Neural cell (in vitro differentiated cells): ENCODE measurements at regions not wholly inside any gene's neighbourhood (a gene's known extent, or its start where the extent isn't known, plus 50 kb on each side); places are given as distances from the start of the nearest gene placed in this dataset.

Experiments used
- H2AFZ ChIP-seq: fragments of 200-600, 300-800 bp; sonication (generic), shearing (Covaris generic); 2 replicates; pipeline ENCODE4 v1.6.0; 2014; ENCODE audit warnings: low read depth, mild to moderate bottlenecking, antibody characterized with exemption, low read length, moderate library complexity
- H3F3A ChIP-seq: fragments of 200-600 bp; shearing (Covaris generic); 2 replicates; pipeline ENCODE4 v1.6.1; 2016; ENCODE audit warnings: mild to moderate bottlenecking, moderate library complexity, mixed read lengths, antibody characterized with exemption, low read length; ENCODE audit not compliant: insufficient read depth, poor library complexity, severe bottlenecking
- H3K27ac ChIP-seq: fragments of 200-600, 300-800 bp; sonication (generic), shearing (Covaris generic); 2 replicates; pipeline ENCODE4 v1.5.1; 2014; ENCODE audit warnings: mild to moderate bottlenecking, low read length, moderate library complexity
- H3K27me3 ChIP-seq: fragments of 300-800, 200-600 bp; sonication (generic), shearing (Covaris generic); 2 replicates; pipeline ENCODE4 v1.6.0; 2014; ENCODE audit warnings: mild to moderate bottlenecking, low read depth, low read length, moderate library complexity; ENCODE audit not compliant: insufficient read depth
- H3K36me3 ChIP-seq: fragments of 300-800, 200-600 bp; sonication (generic), shearing (Covaris generic); 2 replicates; pipeline ENCODE4 v1.5.1; 2014; ENCODE audit warnings: mild to moderate bottlenecking, antibody characterized with exemption, low read length, moderate library complexity; ENCODE audit not compliant: insufficient read depth
- H3K4me2 ChIP-seq: fragments of 300-800, 200-600 bp; sonication (generic), shearing (Covaris generic); 2 replicates; pipeline ENCODE4 v1.6.0; 2014; ENCODE audit warnings: mild to moderate bottlenecking, low read length
- H3K4me3 ChIP-seq: fragments of 300-800, 200-600 bp; sonication (generic), shearing (Covaris generic); 2 replicates; pipeline ENCODE4 v1.5.1; 2014; ENCODE audit warnings: mild to moderate bottlenecking, low read length, moderate library complexity
- H3K79me2 ChIP-seq: fragments of 200-600 bp; shearing (Covaris generic); replicated peaks from 2 replicates; pipeline ENCODE4 v1.6.0; 2014; ENCODE audit warnings: mild to moderate bottlenecking, low read length, moderate library complexity; ENCODE audit not compliant: insufficient read depth
- H3K9ac ChIP-seq: fragments of 300-800, 200-600 bp; sonication (generic), shearing (Covaris generic); 2 replicates; pipeline ENCODE4 v1.6.1; 2016; ENCODE audit warnings: mild to moderate bottlenecking, low read length, mixed read lengths
- H3K9me2 ChIP-seq: fragments of 200-600 bp; shearing (Covaris generic); 2 replicates; pipeline ENCODE4 v1.6.1; 2016; ENCODE audit warnings: mild to moderate bottlenecking, low read length, mixed read lengths; ENCODE audit not compliant: insufficient read depth
- H3K9me3 ChIP-seq: fragments of 200-600, 300-800 bp; sonication (generic), shearing (Covaris generic); 2 replicates; pipeline ENCODE4 v1.6.1; 2016; ENCODE audit warnings: mild to moderate bottlenecking, mixed run types, low read length, moderate library complexity, mixed read lengths
- H4K20me1 ChIP-seq: fragments of 200-600 bp; shearing (Covaris generic); 2 replicates; pipeline ENCODE4 v1.6.1; 2016; ENCODE audit warnings: mild to moderate bottlenecking, mixed run types; ENCODE audit not compliant: insufficient read depth
- CTCF ChIP-seq: fragments of 450-650 bp; IDR thresholded peaks from 2 replicates; pipeline ENCODE4 v1.5.1; 2014; ENCODE audit warnings: antibody characterized with exemption, mild to moderate bottlenecking, moderate library complexity; ENCODE audit not compliant: poor library complexity, severe bottlenecking
- EP300 ChIP-seq: fragments of 450-650 bp; conservative IDR thresholded peaks from 2 replicates; pipeline ENCODE4 v1.6.1; 2014; ENCODE audit warnings: antibody characterized with exemption, mild to moderate bottlenecking, moderate library complexity; ENCODE audit not compliant: poor library complexity, severe bottlenecking
- EZH2 ChIP-seq: fragments of 200-600, 300-800 bp; shearing (Covaris generic), sonication (generic); IDR thresholded peaks from 2 replicates; pipeline ENCODE4 v1.6.1; 2014; ENCODE audit warnings: antibody characterized with exemption, low read length, borderline replicate concordance, mild to moderate bottlenecking; ENCODE audit not compliant: insufficient read depth, poor library complexity, severe bottlenecking
- MXI1 ChIP-seq: fragments of 450-650 bp; conservative IDR thresholded peaks from 2 replicates; pipeline ENCODE4 v1.6.1; 2014; ENCODE audit warnings: antibody characterized with exemption, mild to moderate bottlenecking; ENCODE audit not compliant: poor library complexity, severe bottlenecking
- POLR2AphosphoS5 ChIP-seq: IDR thresholded peaks from 2 replicates; pipeline ENCODE4 v1.6.1; 2012
- RAD21 ChIP-seq: fragments of 450-650 bp; conservative IDR thresholded peaks from 2 replicates; pipeline ENCODE4 v1.6.1; 2014; ENCODE audit warnings: antibody characterized with exemption, mild to moderate bottlenecking, moderate library complexity
- REST ChIP-seq: IDR thresholded peaks from 2 replicates; pipeline ENCODE4 v1.6.1; 2012; ENCODE audit warnings: borderline replicate concordance
- SMC3 ChIP-seq: fragments of 450-650 bp; conservative IDR thresholded peaks from 2 replicates; pipeline ENCODE4 v1.6.1; 2014; ENCODE audit warnings: antibody characterized with exemption, mild to moderate bottlenecking, moderate library complexity; ENCODE audit not compliant: poor library complexity
- TAF1 ChIP-seq: IDR thresholded peaks from 2 replicates; pipeline ENCODE4 v1.6.1; 2012; ENCODE audit warnings: low read depth

GRCh38 chrX:124240422-124240821 lies 92.0 kb upstream of the TEX13D start:
- TF ChIP-seq SMC3 (no peak), TAF1 (no peak), POLR2AphosphoS5 (no peak)
- Histone ChIP-seq H2AFZ (no peak overlapping the region), H3K4me2 (no peak overlapping the region), H3K4me3 (no peak overlapping the region), H3F3A (no peaks in the 10 kb centered on the region), H3K27ac (no peak overlapping the region), H3K9me2 (no peaks in the 10 kb centered on the region), H3K36me3 (no peaks in the 10 kb centered on the region), H3K9ac (no peak overlapping the region), H3K27me3 (no peaks in the 10 kb centered on the region), H3K9me3 (no peaks in the 10 kb centered on the region), H3K79me2 (no peaks in the 10 kb centered on the region), H4K20me1 (no peaks in the 10 kb centered on the region)

GRCh38 chrX:124242131-124242530 lies 90.3 kb upstream of the TEX13D start:
- no peaks in the 10 kb centered on the region for H3K9me2 ChIP-seq
- no peaks in the 10 kb centered on the region for H4K20me1 ChIP-seq
- no peaks in the 10 kb centered on the region for H3K9me3 ChIP-seq
- H3F3A ChIP-seq = no peaks in the 10 kb centered on the region
- H3K27ac ChIP-seq = no peak overlapping the region
- no peaks in the 10 kb centered on the region for H3K36me3 ChIP-seq
- TF ChIP-seq CTCF = no peak
- TF ChIP-seq SMC3 = no peak
- TF ChIP-seq EP300 = no peak
- TF ChIP-seq EZH2 = no peak
- no peak for TF ChIP-seq MXI1
- TF ChIP-seq RAD21 = no peak
- no peak for TF ChIP-seq TAF1
- no peak for TF ChIP-seq REST
- no peak for TF ChIP-seq POLR2AphosphoS5
- H3K4me2 ChIP-seq = no peak overlapping the region
- no peaks in the 10 kb centered on the region for H3K27me3 ChIP-seq
- H2AFZ ChIP-seq = no peak overlapping the region
- no peaks in the 10 kb centered on the region for H3K79me2 ChIP-seq
- H3K4me3 ChIP-seq = no peak overlapping the region
- H3K9ac ChIP-seq = no peak overlapping the region

- H3K4me2 ChIP-seq = no peak overlapping the region
- no peak overlapping the region for H2AFZ ChIP-seq
- H3K27me3 ChIP-seq = no peaks in the 10 kb centered on the region
- H3F3A ChIP-seq = no peaks in the 10 kb centered on the region
- no peak for TF ChIP-seq CTCF
- no peak for TF ChIP-seq MXI1
- no peak for TF ChIP-seq SMC3
- TF ChIP-seq EP300 = no peak
- TF ChIP-seq EZH2 = no peak
- no peak for TF ChIP-seq TAF1
- no peak for TF ChIP-seq POLR2AphosphoS5
- TF ChIP-seq REST = no peak
- TF ChIP-seq RAD21 = no peak
- H3K4me3 ChIP-seq = no peak overlapping the region
- H3K36me3 ChIP-seq = no peaks in the 10 kb centered on the region
- no peaks in the 10 kb centered on the region for H4K20me1 ChIP-seq
- no peaks in the 10 kb centered on the region for H3K9me2 ChIP-seq
- H3K79me2 ChIP-seq = no peaks in the 10 kb centered on the region
- H3K9ac ChIP-seq = no peak overlapping the region
- no peaks in the 10 kb centered on the region for H3K9me3 ChIP-seq
- H3K27ac ChIP-seq = no peak overlapping the region
These were observed 83.1 kb upstream of the TEX13D start for GRCh38 chrX:124249345-124249744.
